ENCODE measurements at regions not wholly inside any gene's neighbourhood (a gene's known extent, or its start where the extent isn't known, plus 50 kb on each side); places are given as distances from the start of the nearest gene placed in this dataset.

- TF ChIP-seq EZH2phosphoT487 (IDR thresholded peaks at IDR 0.05; ENCODE audit: low read depth) = no peak
- no peak for TF ChIP-seq CTCF (IDR thresholded peaks at IDR 0.05; ENCODE audit: low read depth, low read length)
These were observed 92.4 kb downstream of the CXCL12 start for GRCh38 chr10:44292390-44293002.
